Erythroblast (primary cell): ENCODE measurements at regions not wholly inside any gene's neighbourhood (a gene's known extent, or its start where the extent isn't known, plus 50 kb on each side); places are given as distances from the start of the nearest gene placed in this dataset.
"Not testable (repeated sequence)": the region's sequence is repeated elsewhere in the genome, so short reads cannot be mapped to it uniquely, and the experiment has no call there.

Experiments used
- GATA1 ChIP-seq: IDR thresholded peaks from 2 replicates; pipeline ENCODE4 v1.6.1; 2011; ENCODE audit warnings: low read depth, mild to moderate bottlenecking, control low read depth, low read length, moderate library complexity
- POLR2A ChIP-seq: IDR thresholded peaks from 2 replicates; pipeline ENCODE4 v1.6.1; 2011; ENCODE audit warnings: mild to moderate bottlenecking, low read length

GRCh38 chr17:16848997-16849396, 122.9 kb downstream of the TNFRSF13B start:
- not testable (repeated sequence) for TF ChIP-seq POLR2A, GATA1
